ENCODE measurements at regions not wholly inside any gene's neighbourhood (a gene's known extent, or its start where the extent isn't known, plus 50 kb on each side); places are given as distances from the start of the nearest gene placed in this dataset.

DNA sequence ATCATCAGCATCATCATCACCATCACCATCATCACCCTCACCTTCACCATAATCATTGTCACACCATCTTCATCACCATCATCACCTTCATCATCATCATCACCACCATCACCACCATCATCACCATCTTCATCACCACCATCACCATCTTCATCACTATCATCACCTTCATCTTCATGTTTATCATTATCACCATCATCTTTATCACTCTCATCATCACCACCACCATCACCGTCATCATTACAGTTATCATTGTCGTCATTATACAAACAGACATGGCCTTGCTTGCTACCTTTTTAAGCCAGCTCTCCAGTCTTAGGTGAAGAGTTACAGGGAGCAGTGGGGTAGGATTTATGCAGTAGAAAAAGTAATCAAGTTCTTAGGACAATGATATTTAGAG lies 114.9 kb downstream of the IRF8 start:
- no peak for DNase-seq (ENCODE audit: extremely low spot score)
- CTCF ChIA-PET = interaction anchor here (1.0 to 10.5 kb wide), 4 partner anchors 8 to 195 kb away, joined by 3 to 255 read pairs (median 8); no protein-coding TSS in a partner anchor
- TF ChIP-seq CTCF (IDR thresholded peaks at IDR 0.05; ENCODE audit: control extremely low read depth, extremely low read depth, low read depth, missing control alignments) = no peak
- POLR2A ChIA-PET = no interaction called here

- POLR2A ChIA-PET = no interaction called here
- no peak for TF ChIP-seq CTCF (IDR thresholded peaks at IDR 0.05; ENCODE audit: control extremely low read depth, extremely low read depth, low read depth, missing control alignments)
- no peak for DNase-seq (ENCODE audit: extremely low spot score)
- CTCF ChIA-PET = interaction anchor here (0.8 to 10.5 kb wide), 21 partner anchors 11 to 229 kb away, joined by 3 to 255 read pairs (median 5); no protein-coding TSS in a partner anchor
Observed at GRCh38 chr16:86015606-86016005, 116.6 kb downstream of the IRF8 start.

DNA sequence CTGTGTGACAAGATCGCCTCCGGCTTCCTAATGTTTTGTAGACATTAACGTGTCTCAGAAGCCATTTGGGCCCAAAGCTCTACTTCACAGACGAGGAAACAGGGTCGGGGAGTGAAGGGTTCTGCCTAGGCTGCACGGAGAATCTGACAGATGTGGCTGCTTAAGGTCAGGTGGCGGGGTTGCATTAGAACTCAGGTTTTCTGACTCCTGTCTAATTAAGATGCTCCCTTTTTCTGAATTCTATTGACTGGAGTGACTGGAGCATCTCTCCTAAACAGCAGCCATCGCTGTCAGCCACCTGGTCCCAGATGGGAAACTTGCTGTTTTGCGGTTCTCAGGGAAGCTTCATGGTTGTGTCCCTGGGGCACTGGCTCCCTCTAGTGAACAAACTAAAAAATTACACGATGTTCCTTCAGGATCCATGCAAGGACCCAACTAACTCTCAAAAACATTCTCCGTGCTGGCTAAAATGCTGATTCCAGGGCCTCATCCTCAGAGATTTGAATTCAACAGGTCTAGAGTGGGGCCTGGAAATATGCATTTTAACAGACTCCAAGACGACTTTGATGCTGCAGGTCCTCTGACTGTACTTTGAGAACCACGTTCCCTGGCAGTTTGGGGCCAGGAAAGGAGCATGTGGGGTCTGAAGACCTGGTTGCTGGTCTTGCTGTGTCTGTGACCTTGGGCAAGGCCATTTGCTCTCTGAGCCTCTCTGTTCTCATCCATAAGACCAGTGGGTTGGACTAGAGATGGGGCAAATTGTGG lies 117.4 kb downstream of the IRF8 start:
- POLR2A ChIA-PET = no interaction called here
- DNase-seq (ENCODE audit: extremely low spot score) = peak; percentile 76
- peak; percentile 67 for TF ChIP-seq CTCF (IDR thresholded peaks at IDR 0.05; ENCODE audit: control extremely low read depth, extremely low read depth, low read depth, missing control alignments)
- CTCF ChIA-PET = interaction anchor here (0.7 to 10.5 kb wide), 23 partner anchors 12 to 230 kb away, joined by 3 to 255 read pairs (median 4); no protein-coding TSS in a partner anchor

GRCh38 chr16:86018071-86018470 lies 119.1 kb downstream of the IRF8 start:
- TF ChIP-seq CTCF (IDR thresholded peaks at IDR 0.05; ENCODE audit: control extremely low read depth, extremely low read depth, low read depth, missing control alignments) = no peak
- ChIA-PET CTCF (interaction anchor here (3.0 to 10.5 kb wide), 2 partner anchors 19 to 199 kb away, joined by 27 to 255 read pairs; no protein-coding TSS in a partner anchor), POLR2A (no interaction called here)
- DNase-seq (ENCODE audit: extremely low spot score) = no peak

DNA sequence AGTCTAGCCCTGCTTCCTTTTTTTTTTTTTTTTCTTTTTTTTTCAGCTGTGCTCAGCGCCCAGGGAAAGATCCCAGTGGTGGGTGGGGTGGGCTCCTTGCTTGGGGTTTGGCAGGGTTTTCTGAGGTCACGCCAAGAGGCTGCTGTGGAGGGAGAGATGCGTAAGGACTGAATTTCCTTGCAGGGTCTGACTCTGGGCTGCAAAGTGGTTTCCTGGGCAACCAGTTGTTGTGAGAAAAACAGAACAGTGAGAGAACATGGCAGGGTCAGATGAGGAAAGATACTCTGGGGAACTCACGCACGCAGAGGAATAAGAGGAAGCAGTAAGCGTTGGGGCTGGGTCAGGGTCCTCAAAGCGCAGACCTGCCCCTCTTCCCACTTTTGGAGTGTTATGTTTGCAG lies 119.5 kb downstream of the IRF8 start:
- POLR2A ChIA-PET = no interaction called here
- DNase-seq (ENCODE audit: extremely low spot score) = peak; percentile 50
- CTCF ChIA-PET = interaction anchor here (10.5 kb wide), 1 partner anchor 199 kb away, joined by 255 read pairs; no protein-coding TSS in a partner anchor
- TF ChIP-seq CTCF (IDR thresholded peaks at IDR 0.05; ENCODE audit: control extremely low read depth, extremely low read depth, low read depth, missing control alignments) = no peak

GRCh38 chr16:86018941-86019340 lies 120.0 kb downstream of the IRF8 start:
- no peak for DNase-seq (ENCODE audit: extremely low spot score)
- CTCF ChIA-PET = no interaction called here
- TF ChIP-seq CTCF (IDR thresholded peaks at IDR 0.05; ENCODE audit: control extremely low read depth, extremely low read depth, low read depth, missing control alignments) = no peak

More at GRCh38 chr16:86018941-86019340, 120.0 kb downstream of the IRF8 start:
- POLR2A ChIA-PET = no interaction called here
